ENCODE measurements at regions not wholly inside any gene's neighbourhood (a gene's known extent, or its start where the extent isn't known, plus 50 kb on each side); places are given as distances from the start of the nearest gene placed in this dataset.

DNA sequence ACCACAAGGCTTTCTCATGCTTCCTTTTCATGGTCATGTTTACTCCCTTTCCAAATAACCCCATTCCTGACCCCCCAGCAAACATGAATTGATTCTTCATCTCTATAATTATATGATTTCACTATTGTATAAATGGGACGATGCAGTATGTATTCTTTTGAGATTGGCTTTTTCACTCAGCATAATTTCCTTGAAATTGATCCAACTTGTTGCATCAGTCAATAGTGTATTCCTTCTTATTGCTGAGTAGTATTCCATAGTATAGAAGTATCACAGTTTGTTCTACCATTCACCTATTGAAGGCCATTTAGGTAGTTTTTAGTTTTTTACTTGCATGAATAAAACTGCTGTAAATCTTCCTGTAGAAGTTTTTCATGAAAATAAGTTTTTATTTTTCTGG, 264.7 kb downstream of the BAMBI start:
- TF ChIP-seq, protein P1, sequence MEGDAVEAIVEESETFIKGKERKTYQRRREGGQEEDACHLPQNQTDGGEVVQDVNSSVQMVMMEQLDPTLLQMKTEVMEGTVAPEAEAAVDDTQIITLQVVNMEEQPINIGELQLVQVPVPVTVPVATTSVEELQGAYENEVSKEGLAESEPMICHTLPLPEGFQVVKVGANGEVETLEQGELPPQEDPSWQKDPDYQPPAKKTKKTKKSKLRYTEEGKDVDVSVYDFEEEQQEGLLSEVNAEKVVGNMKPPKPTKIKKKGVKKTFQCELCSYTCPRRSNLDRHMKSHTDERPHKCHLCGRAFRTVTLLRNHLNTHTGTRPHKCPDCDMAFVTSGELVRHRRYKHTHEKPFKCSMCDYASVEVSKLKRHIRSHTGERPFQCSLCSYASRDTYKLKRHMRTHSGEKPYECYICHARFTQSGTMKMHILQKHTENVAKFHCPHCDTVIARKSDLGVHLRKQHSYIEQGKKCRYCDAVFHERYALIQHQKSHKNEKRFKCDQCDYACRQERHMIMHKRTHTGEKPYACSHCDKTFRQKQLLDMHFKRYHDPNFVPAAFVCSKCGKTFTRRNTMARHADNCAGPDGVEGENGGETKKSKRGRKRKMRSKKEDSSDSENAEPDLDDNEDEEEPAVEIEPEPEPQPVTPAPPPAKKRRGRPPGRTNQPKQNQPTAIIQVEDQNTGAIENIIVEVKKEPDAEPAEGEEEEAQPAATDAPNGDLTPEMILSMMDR (IDR thresholded peaks at IDR 0.05) = no peak
- TF ChIP-seq POLR2A (IDR thresholded peaks at IDR 0.05) = no peak
